Breast epithelium (tissue), 3 donors: ENCODE measurements at regions not wholly inside any gene's neighbourhood (a gene's known extent, or its start where the extent isn't known, plus 50 kb on each side); places are given as distances from the start of the nearest gene placed in this dataset.

ENCODE experiments used
- POLR2A ChIP-seq: fragments of 450-650 bp; IDR thresholded peaks from one replicate; pipeline ENCODE4 v1.6.1; 2016; ENCODE audit warnings: antibody characterized with exemption, mild to moderate bottlenecking, moderate library complexity
- POLR2AphosphoS5 ChIP-seq, 3 donors: sonication (generic); formaldehyde crosslinking; IDR thresholded peaks; one replicate each; pipeline ENCODE4 v1.6.1; 2017; ENCODE audit warnings: antibody characterized with exemption in 3 of 3
- TF ChIP-seq, protein P1 (sequence below), 3 donors: fragments of 450-650 bp; IDR thresholded peaks; one replicate each; pipeline ENCODE4 v1.5.1; 2016 to 2017; ENCODE audit warnings: antibody characterized with exemption in 3 of 3, mild to moderate bottlenecking in 3 of 3, moderate library complexity in 3 of 3

DNA sequence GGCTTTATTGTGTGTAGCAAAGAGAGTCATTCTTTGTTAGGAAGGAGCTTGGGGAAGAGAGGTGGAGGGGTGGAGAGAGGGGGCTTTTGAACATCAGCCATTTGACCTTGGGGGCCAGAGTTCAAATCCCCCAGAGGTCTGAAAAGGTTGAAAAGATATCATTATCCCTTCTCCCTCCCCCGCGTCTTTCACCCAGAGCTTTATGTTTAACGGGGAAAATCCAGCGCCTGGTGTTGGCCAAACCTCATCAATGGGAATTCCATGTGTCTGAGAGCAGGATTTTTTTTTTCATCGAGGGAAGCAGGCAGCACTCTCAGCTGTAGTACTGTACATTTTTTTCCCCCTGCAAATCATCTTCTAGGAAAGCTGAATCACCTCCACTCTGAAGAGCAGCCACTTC is 122.4 kb upstream of the HSD17B12 start:
- TF ChIP-seq, protein P1, sequence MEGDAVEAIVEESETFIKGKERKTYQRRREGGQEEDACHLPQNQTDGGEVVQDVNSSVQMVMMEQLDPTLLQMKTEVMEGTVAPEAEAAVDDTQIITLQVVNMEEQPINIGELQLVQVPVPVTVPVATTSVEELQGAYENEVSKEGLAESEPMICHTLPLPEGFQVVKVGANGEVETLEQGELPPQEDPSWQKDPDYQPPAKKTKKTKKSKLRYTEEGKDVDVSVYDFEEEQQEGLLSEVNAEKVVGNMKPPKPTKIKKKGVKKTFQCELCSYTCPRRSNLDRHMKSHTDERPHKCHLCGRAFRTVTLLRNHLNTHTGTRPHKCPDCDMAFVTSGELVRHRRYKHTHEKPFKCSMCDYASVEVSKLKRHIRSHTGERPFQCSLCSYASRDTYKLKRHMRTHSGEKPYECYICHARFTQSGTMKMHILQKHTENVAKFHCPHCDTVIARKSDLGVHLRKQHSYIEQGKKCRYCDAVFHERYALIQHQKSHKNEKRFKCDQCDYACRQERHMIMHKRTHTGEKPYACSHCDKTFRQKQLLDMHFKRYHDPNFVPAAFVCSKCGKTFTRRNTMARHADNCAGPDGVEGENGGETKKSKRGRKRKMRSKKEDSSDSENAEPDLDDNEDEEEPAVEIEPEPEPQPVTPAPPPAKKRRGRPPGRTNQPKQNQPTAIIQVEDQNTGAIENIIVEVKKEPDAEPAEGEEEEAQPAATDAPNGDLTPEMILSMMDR (IDR thresholded peaks at IDR 0.05), result no peak
- no peak for TF ChIP-seq POLR2A
- no peak for TF ChIP-seq POLR2AphosphoS5 (IDR thresholded peaks at IDR 0.05)
